ENCODE measurements at regions not wholly inside any gene's neighbourhood (a gene's known extent, or its start where the extent isn't known, plus 50 kb on each side); places are given as distances from the start of the nearest gene placed in this dataset.

DNA sequence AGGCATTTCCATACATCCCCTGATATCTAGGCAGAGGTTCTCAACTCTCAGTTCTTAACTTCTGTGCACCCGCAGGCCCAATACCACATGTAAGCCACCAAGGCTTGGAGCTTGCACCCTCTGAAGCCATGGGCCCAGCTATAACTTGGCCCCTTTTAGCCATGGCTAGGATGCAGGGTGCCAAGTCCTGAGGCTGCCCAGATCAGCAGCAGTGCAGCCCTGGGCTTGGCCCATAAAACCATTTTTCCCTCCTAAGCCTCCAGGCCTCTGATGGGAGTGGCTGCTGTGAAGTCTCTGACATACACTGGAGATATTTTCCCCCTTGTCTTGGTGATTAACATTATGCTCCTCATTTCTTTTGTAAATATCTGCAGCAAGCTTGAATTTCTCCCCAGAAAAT, 110.3 kb upstream of the CNTN1 start:
- Histone ChIP-seq H3K27me3 (no peaks in the 10 kb centered on the region), H3K36me3 (no peaks in the 10 kb centered on the region), H3K9me3 (no peaks in the 10 kb centered on the region), H3K4me1 (no peaks in the 10 kb centered on the region), H3K4me3 (no peak overlapping the region), H3K27ac (no peak overlapping the region)
- no peak for DNase-seq (ENCODE audit: low spot score in 2 of 2)
- intact Hi-C loops (cut with DNase I): no loop called here
- TF ChIP-seq CTCF (IDR thresholded peaks at IDR 0.05): no peak

GRCh38 chr12:40583743-40584142, 108.5 kb upstream of the CNTN1 start:
- Histone ChIP-seq H3K9me3 (no peaks in the 10 kb centered on the region), H3K27ac (no peak overlapping the region)

DNA sequence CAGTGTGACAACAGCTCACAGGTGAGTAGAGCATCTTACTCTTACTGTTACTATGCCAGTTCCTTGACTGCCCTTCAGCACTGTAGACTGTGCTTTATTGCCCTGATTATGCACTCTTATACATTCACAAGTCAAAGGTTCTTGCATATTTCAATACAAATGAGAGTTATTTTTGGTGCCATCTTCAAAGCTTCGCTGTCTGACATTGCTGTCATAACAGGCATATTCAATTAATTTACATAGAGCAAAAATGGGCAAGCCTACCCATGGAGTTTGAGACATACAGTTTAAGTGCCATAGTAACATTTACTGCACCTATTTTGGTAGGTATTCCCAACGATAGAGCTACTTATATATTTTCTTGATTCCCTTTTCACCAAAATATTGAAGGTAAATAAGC, 107.5 kb upstream of the CNTN1 start:
- no peaks in the 10 kb centered on the region for H3K4me1 ChIP-seq

More at GRCh38 chr12:40583743-40584142, 108.5 kb upstream of the CNTN1 start:
- Histone ChIP-seq H3K4me1 (no peaks in the 10 kb centered on the region), H3K36me3 (no peaks in the 10 kb centered on the region), H3K4me3 (no peak overlapping the region), H3K27me3 (no peaks in the 10 kb centered on the region)
- no peak for DNase-seq (ENCODE audit: low spot score in 2 of 2)
- TF ChIP-seq CTCF (IDR thresholded peaks at IDR 0.05): no peak
- intact Hi-C loops (cut with DNase I): no loop called here

GRCh38 chr12:40586823-40587222, 105.4 kb upstream of the CNTN1 start:
- Histone ChIP-seq H3K4me3 (no peak overlapping the region), H3K27me3 (no peaks in the 10 kb centered on the region), H3K27ac (no peak overlapping the region), H3K4me1 (no peaks in the 10 kb centered on the region), H3K9me3 (no peaks in the 10 kb centered on the region), H3K36me3 (no peaks in the 10 kb centered on the region)
- intact Hi-C loops (cut with DNase I): no loop called here
- no peak for TF ChIP-seq CTCF (IDR thresholded peaks at IDR 0.05)
- DNase-seq (ENCODE audit: low spot score in 2 of 2): no peak

More for the DNA sequence above, 107.5 kb upstream of the CNTN1 start:
- no peak for TF ChIP-seq CTCF (IDR thresholded peaks at IDR 0.05)
- no peaks in the 10 kb centered on the region for H3K9me3 ChIP-seq
- H3K4me3 ChIP-seq: no peak overlapping the region
- no peak for DNase-seq (ENCODE audit: low spot score in 2 of 2)
- H3K27ac ChIP-seq: no peak overlapping the region
- H3K27me3 ChIP-seq: no peaks in the 10 kb centered on the region
- H3K36me3 ChIP-seq: no peaks in the 10 kb centered on the region
- intact Hi-C loops (cut with DNase I): no loop called here

GRCh38 chr12:40587421-40587820, 104.8 kb upstream of the CNTN1 start:
- Histone ChIP-seq H3K4me1 (no peaks in the 10 kb centered on the region), H3K36me3 (no peaks in the 10 kb centered on the region), H3K27ac (no peak overlapping the region), H3K27me3 (no peaks in the 10 kb centered on the region), H3K9me3 (no peaks in the 10 kb centered on the region), H3K4me3 (no peak overlapping the region)
- intact Hi-C loops (cut with DNase I): no loop called here
- no peak for TF ChIP-seq CTCF (IDR thresholded peaks at IDR 0.05)
- DNase-seq (ENCODE audit: low spot score in 2 of 2): no peak

DNA sequence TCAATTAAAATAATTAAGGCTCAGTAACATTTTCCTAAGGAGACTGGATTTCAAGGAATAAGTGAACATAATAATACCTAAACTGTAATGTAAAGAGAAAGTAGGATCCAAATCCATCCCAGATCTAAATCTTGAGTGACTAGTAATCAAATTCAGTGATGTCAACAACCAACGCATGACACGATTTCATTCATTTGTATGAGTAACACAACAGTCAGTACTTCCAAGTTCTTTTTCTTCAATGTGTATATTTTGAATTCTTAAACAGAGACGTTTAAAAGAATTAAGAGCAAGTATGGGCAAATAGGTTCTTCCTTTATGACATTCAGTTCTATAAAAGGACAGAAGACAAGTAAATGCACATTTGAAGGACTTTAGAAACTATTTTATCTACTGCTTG, 104.3 kb upstream of the CNTN1 start:
- Histone ChIP-seq H3K4me3 (no peak overlapping the region), H3K9me3 (no peaks in the 10 kb centered on the region), H3K27me3 (no peaks in the 10 kb centered on the region), H3K27ac (no peak overlapping the region), H3K36me3 (no peaks in the 10 kb centered on the region), H3K4me1 (no peaks in the 10 kb centered on the region)
- DNase-seq (ENCODE audit: low spot score in 2 of 2): no peak
- intact Hi-C loops (cut with DNase I): no loop called here
- no peak for TF ChIP-seq CTCF (IDR thresholded peaks at IDR 0.05)

Measured in ascending aorta (tissue), 2 donors.